Hepatocyte (in vitro differentiated cells): ENCODE measurements at regions not wholly inside any gene's neighbourhood (a gene's known extent, or its start where the extent isn't known, plus 50 kb on each side); places are given as distances from the start of the nearest gene placed in this dataset.

Experiments used
- DNase-seq: peaks from one replicate; pipeline ENCODE4 v3.0.0-alpha.2; 2016; ENCODE audit warnings: low spot score
- H2AFZ ChIP-seq: fragments of 200-600 bp; sonication (generic); 2 replicates; pipeline ENCODE4 v1.6.0; 2016; ENCODE audit warnings: antibody characterized with exemption, mild to moderate bottlenecking
- H3K27ac ChIP-seq: fragments of 200-600 bp; sonication (generic); 2 replicates; pipeline ENCODE4 v1.5.1; 2016; ENCODE audit warnings: mild to moderate bottlenecking
- H3K27me3 ChIP-seq: fragments of 200-600 bp; sonication (generic); 2 replicates; pipeline ENCODE4 v1.6.1; 2016
- H3K36me3 ChIP-seq: fragments of 200-600 bp; sonication (generic); replicated peaks from 2 replicates; pipeline ENCODE4 v1.5.1; 2016; ENCODE audit warnings: low read depth; ENCODE audit not compliant: insufficient read depth
- H3K4me1 ChIP-seq: fragments of 200-600 bp; sonication (generic); 2 replicates; pipeline ENCODE4 v1.5.1; 2016; ENCODE audit warnings: mild to moderate bottlenecking, moderate library complexity; ENCODE audit not compliant: insufficient read depth
- H3K4me2 ChIP-seq: fragments of 200-600 bp; sonication (generic); 2 replicates; pipeline ENCODE4 v1.6.0; 2016
- H3K4me3 ChIP-seq: fragments of 200-600 bp; sonication (generic); 2 replicates; pipeline ENCODE4 v1.5.1; 2016; ENCODE audit warnings: mild to moderate bottlenecking
- H3K79me2 ChIP-seq: fragments of 200-600 bp; sonication (generic); 2 replicates; pipeline ENCODE4 v1.6.0; 2017; ENCODE audit warnings: mild to moderate bottlenecking
- H3K9me2 ChIP-seq: fragments of 200-600 bp; sonication (generic); replicated peaks from 2 replicates; pipeline ENCODE4 v1.6.0; 2017; ENCODE audit warnings: mild to moderate bottlenecking; ENCODE audit not compliant: insufficient read depth
- H3K9me3 ChIP-seq: fragments of 200-600 bp; sonication (generic); 2 replicates; pipeline ENCODE4 v1.5.1; 2016; ENCODE audit warnings: low read depth, mild to moderate bottlenecking
- H4K20me1 ChIP-seq: fragments of 200-600 bp; sonication (generic); 2 replicates; pipeline ENCODE4 v1.6.0; 2016; ENCODE audit warnings: mild to moderate bottlenecking; ENCODE audit not compliant: insufficient read depth, poor library complexity, severe bottlenecking
- EZH2 ChIP-seq: fragments of 200-600 bp; sonication (generic); IDR thresholded peaks from 2 replicates; pipeline ENCODE4 v1.6.1; 2016; ENCODE audit warnings: antibody characterized with exemption, mild to moderate bottlenecking, borderline replicate concordance
- EZH2phosphoT487 ChIP-seq: fragments of 200-600 bp; sonication (generic); IDR thresholded peaks from one replicate; pipeline ENCODE4 v1.6.1; 2018; ENCODE audit warnings: antibody characterized with exemption, mild to moderate bottlenecking, low read depth, moderate library complexity; ENCODE audit not compliant: unreplicated experiment, severe bottlenecking
- WGBS: methylation state at CpG from one replicate; pipeline ENCODE4 v1.1.6; 2016; ENCODE audit warnings: low lambda C conversion rate; ENCODE audit errors: missing lambda C conversion rate; 5-methylcytosine and 5-hydroxymethylcytosine counted together
- TF ChIP-seq, protein P1 (sequence below): fragments of 200-600 bp; sonication (generic); IDR thresholded peaks from 2 replicates; pipeline ENCODE4 v1.5.1; 2016; ENCODE audit warnings: antibody characterized with exemption, mild to moderate bottlenecking; ENCODE audit not compliant: poor library complexity

DNA sequence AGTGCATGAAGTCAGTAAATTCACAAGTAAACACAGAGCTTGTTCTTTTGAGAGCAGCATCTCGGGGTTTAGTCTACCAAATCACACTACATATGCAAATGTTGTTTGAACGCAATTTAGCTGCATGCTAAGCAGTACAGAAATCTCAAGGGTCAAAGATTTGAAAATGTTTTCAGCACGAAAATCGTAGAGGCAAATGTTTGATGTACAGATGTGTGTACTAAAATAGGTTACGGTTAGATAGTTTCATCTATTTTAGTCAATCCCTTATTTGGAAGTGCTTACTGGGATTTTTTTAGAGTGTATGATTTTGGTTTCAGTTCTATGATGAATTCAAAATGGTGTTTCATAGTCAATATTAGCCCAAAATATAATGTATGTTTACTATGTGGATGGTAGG, 1928.2 kb upstream of the TENM3 start:
- H3K4me2 ChIP-seq = no peak overlapping the region
- no peaks in the 10 kb centered on the region for H3K9me2 ChIP-seq
- H3K9me3 ChIP-seq = no peaks in the 10 kb centered on the region
- DNase-seq = no peak
- no peaks in the 10 kb centered on the region for H3K36me3 ChIP-seq
- H3K27ac ChIP-seq = no peak overlapping the region
- WGBS = 72% methylated on average over 5 of the region's 5 CpGs
- H4K20me1 ChIP-seq = no peaks in the 10 kb centered on the region
- no peak overlapping the region for H2AFZ ChIP-seq
- no peaks in the 10 kb centered on the region for H3K4me1 ChIP-seq
- TF ChIP-seq, protein P1, sequence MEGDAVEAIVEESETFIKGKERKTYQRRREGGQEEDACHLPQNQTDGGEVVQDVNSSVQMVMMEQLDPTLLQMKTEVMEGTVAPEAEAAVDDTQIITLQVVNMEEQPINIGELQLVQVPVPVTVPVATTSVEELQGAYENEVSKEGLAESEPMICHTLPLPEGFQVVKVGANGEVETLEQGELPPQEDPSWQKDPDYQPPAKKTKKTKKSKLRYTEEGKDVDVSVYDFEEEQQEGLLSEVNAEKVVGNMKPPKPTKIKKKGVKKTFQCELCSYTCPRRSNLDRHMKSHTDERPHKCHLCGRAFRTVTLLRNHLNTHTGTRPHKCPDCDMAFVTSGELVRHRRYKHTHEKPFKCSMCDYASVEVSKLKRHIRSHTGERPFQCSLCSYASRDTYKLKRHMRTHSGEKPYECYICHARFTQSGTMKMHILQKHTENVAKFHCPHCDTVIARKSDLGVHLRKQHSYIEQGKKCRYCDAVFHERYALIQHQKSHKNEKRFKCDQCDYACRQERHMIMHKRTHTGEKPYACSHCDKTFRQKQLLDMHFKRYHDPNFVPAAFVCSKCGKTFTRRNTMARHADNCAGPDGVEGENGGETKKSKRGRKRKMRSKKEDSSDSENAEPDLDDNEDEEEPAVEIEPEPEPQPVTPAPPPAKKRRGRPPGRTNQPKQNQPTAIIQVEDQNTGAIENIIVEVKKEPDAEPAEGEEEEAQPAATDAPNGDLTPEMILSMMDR = no peak
- no peak for TF ChIP-seq EZH2
- no peaks in the 10 kb centered on the region for H3K27me3 ChIP-seq
- no peaks in the 10 kb centered on the region for H3K79me2 ChIP-seq
- H3K4me3 ChIP-seq = no peak overlapping the region

DNA sequence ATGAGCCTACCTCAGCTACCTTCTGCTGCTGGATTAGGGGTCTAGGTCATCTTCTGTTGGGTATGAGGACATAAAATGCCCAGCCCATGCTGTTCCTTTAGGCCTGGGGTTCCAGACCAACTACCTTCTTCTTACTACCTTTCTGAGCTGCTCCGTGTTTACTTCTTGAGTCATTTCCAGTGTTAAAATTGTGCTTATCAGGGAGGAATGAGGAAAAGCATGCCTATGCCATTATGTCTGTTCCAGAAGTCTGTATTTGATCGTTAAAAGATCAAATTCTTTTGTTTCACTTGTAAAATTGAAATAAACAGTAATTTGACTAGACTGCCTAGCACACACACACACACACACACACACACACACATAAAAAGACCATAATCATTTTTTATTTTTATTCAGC, 1912.7 kb upstream of the TENM3 start:
- DNase-seq = no peak
- WGBS = 54% methylated on average over 2 of the region's 2 CpGs
- H3K4me1 ChIP-seq = no peaks in the 10 kb centered on the region
- H3K79me2 ChIP-seq = no peaks in the 10 kb centered on the region
- H3K4me3 ChIP-seq = no peak overlapping the region
- H3K36me3 ChIP-seq = no peaks in the 10 kb centered on the region
- no peaks in the 10 kb centered on the region for H4K20me1 ChIP-seq
- no peaks in the 10 kb centered on the region for H3K27me3 ChIP-seq
- H3K9me2 ChIP-seq = no peaks in the 10 kb centered on the region
- no peak overlapping the region for H2AFZ ChIP-seq
- no peak for TF ChIP-seq EZH2
- TF ChIP-seq, protein P1 = no peak
- no peak for TF ChIP-seq EZH2phosphoT487
- H3K27ac ChIP-seq = no peak overlapping the region
- H3K9me3 ChIP-seq = no peaks in the 10 kb centered on the region
- no peak overlapping the region for H3K4me2 ChIP-seq

DNA sequence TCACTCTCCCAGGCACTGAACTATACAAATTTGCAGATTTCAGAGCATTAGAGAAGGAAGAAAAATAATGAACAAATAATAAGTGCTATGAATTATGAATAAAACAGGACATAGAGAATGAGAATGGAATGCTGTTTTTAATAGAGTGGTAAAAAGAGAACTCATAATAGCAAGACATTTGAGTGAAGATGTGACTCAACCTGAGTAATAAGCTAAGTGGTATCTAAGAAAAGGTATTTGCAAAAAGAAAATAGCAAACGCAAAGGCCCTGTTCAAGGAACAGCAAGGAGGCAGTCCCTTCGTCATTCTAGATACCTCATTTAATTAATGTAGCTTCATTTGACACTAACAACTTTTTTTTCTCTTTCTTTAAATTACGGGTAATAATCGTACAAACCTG, 1910.0 kb upstream of the TENM3 start:
- Histone ChIP-seq H4K20me1 (no peaks in the 10 kb centered on the region), H3K9me3 (no peaks in the 10 kb centered on the region), H3K27ac (no peak overlapping the region), H3K4me3 (no peak overlapping the region), H3K9me2 (no peaks in the 10 kb centered on the region), H3K27me3 (no peaks in the 10 kb centered on the region), H3K4me1 (no peaks in the 10 kb centered on the region), H2AFZ (no peak overlapping the region), H3K36me3 (no peaks in the 10 kb centered on the region), H3K79me2 (no peaks in the 10 kb centered on the region), H3K4me2 (no peak overlapping the region)
- TF ChIP-seq EZH2 = no peak
- TF ChIP-seq EZH2phosphoT487 = no peak
- TF ChIP-seq, protein P1 = no peak
- DNase-seq = no peak
- WGBS = 95% methylated on average over 4 of the region's 4 CpGs

DNA sequence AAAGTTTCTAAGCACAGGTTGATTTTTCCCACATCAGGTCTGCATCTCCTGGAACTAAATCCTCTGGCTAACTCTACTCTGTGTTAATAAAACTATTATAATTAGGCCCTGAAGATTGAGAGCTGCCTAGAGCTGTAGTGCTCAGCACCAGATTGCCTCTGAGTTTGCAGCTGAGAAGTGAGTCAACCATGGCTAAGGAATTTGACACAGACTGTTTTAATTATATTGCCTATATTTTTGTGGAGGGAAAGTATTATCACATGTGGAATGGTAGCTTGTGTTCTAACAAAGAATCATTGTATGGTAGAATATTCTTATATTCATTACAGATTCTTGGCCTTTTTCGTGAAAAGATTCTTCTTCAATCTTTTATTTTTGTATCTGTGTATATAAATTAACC, 1907.6 kb upstream of the TENM3 start:
- Histone ChIP-seq H3K9me2 (no peaks in the 10 kb centered on the region), H3K4me3 (no peak overlapping the region), H3K27me3 (no peaks in the 10 kb centered on the region), H3K9me3 (no peaks in the 10 kb centered on the region), H4K20me1 (no peaks in the 10 kb centered on the region), H3K79me2 (no peaks in the 10 kb centered on the region), H3K4me1 (no peaks in the 10 kb centered on the region), H2AFZ (no peak overlapping the region), H3K4me2 (no peak overlapping the region), H3K27ac (no peak overlapping the region), H3K36me3 (no peaks in the 10 kb centered on the region)
- no peak for TF ChIP-seq EZH2
- TF ChIP-seq, protein P1 = no peak
- no peak for TF ChIP-seq EZH2phosphoT487
- WGBS = 56% methylated on average over 1 of the region's 1 CpG
- no peak for DNase-seq
